PFSK-1 (cell line): ENCODE measurements at regions not wholly inside any gene's neighbourhood (a gene's known extent, or its start where the extent isn't known, plus 50 kb on each side); places are given as distances from the start of the nearest gene placed in this dataset.

ENCODE experiments used
- FOXP2 ChIP-seq: optimal IDR thresholded peaks from 2 replicates; pipeline ENCODE3; 2011; ENCODE audit warnings: borderline replicate concordance, control low read depth, inconsistent platforms; ENCODE audit not compliant: insufficient read depth; ENCODE audit errors: extremely low read length, extremely low read depth
- POLR2AphosphoS5 ChIP-seq: IDR thresholded peaks from 2 replicates; pipeline ENCODE4 v1.6.1; 2012; ENCODE audit warnings: low read depth, mild to moderate bottlenecking, control low read depth, low read length, moderate library complexity
- REST ChIP-seq, 2 experiments: IDR thresholded peaks; 2 replicates each; pipeline versions ENCODE4 v1.6.1 to v1.8.0; 2011 to 2012; ENCODE audit warnings: low read depth in 2 of 2, low read length in 2 of 2, control low read depth in 1 of 2, inconsistent platforms in 1 of 2, mild to moderate bottlenecking in 1 of 2, moderate library complexity in 1 of 2; ENCODE audit not compliant: insufficient read depth in 1 of 2
- SIN3A ChIP-seq: IDR thresholded peaks from 2 replicates; pipeline ENCODE4 v1.6.1; 2012; ENCODE audit warnings: mild to moderate bottlenecking, low read length, moderate library complexity, borderline replicate concordance; ENCODE audit not compliant: insufficient read depth
- TAF1 ChIP-seq: IDR thresholded peaks from 2 replicates; pipeline ENCODE4 v1.6.1; 2012; ENCODE audit warnings: low read length, control low read depth, borderline replicate concordance; ENCODE audit not compliant: insufficient read depth

DNA sequence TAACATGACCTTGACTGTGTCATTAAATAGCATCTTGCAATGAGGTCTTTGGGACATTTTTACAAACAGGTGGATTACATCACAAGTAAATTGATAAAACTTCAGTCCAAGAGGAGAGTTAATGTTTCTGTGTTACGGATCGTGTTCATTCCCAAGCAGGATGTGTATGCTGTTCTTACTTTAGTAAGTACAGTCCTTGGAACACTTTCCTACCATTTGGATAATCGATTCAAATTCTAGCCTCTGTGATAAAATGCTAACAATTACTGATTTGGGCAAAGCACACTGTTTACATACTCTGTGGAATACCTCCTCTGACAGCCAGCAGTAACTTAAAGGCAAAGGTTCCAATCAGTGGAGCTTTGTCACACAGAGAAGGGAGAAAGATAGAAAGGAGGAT, 351.7 kb downstream of the FAT3 start:
- TF ChIP-seq FOXP2 (no peak), REST (IDR thresholded peaks at IDR 0.05; ENCODE audit: insufficient read depth in 1 of 2, low read depth in 2 of 2, low read length in 2 of 2) (no peak), SIN3A (no peak), TAF1 (no peak), POLR2AphosphoS5 (no peak)

DNA sequence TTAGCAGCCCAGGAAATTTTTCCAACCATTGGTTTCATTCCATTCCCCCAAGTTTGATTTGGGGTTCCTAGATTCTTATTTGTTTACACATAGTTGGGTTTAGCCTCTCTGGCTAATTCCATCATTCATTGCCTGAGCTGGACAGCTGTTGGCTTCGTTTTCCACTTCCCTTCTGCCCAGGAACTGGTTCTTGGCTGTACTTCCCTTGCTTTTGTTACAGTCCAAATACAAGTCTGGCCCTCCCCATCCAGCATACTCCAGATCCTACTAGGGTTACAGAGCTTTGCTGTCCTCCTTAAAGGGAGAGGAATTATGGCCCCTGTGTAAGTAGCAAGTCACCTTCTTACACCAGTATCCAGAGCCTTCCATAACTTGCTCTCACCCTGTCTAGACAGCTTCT, 356.3 kb downstream of the FAT3 start:
- no peak for TF ChIP-seq POLR2AphosphoS5
- TF ChIP-seq SIN3A: no peak
- TF ChIP-seq FOXP2: no peak
- TF ChIP-seq TAF1: no peak
- TF ChIP-seq REST (IDR thresholded peaks at IDR 0.05; ENCODE audit: insufficient read depth in 1 of 2, low read depth in 2 of 2, low read length in 2 of 2): no peak

DNA sequence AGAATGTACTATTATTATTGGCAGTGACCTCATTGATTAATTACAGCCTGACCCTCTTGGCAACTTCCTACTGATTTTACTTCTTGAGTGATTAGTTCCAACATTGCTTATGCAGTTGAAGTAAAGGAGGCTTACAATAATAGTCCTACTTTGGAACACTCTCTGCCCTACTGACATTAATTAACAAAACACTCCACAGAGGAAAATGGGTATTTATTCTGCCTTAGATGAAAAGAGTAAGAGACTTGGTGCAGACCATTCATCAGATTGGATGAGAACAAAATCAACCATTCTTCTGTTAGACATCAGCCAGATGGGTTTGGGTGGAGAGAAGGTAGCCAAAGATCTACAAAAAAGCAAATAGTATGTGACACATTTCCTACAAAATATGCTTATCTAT, 363.8 kb downstream of the FAT3 start:
- TF ChIP-seq POLR2AphosphoS5 (no peak), FOXP2 (no peak), REST (IDR thresholded peaks at IDR 0.05; ENCODE audit: insufficient read depth in 1 of 2, low read depth in 2 of 2, low read length in 2 of 2) (no peak), TAF1 (no peak), SIN3A (no peak)

DNA sequence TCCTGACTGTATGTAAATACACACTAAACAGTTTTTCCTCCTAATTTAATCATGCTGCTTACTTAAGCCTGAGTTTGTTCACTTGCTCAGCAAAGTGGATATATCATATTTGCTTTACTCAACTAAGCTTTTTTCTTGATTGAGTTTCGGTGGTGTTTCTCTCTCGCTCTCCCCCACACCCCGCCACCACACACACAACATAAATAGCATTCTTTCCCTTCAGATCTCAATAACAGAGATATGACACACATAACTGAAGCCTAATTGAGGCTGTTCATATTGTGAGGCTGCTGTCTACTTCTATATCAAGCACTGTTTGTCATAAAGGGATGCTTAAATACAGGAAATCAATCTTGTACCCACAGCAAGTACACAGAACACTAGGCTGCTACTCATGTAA, 364.9 kb downstream of the FAT3 start:
- no peak for TF ChIP-seq FOXP2
- TF ChIP-seq REST (IDR thresholded peaks at IDR 0.05; ENCODE audit: insufficient read depth in 1 of 2, low read depth in 2 of 2, low read length in 2 of 2): no peak
- TF ChIP-seq POLR2AphosphoS5: no peak
- TF ChIP-seq TAF1: no peak
- no peak for TF ChIP-seq SIN3A

- TF ChIP-seq REST (IDR thresholded peaks at IDR 0.05; ENCODE audit: insufficient read depth in 1 of 2, low read depth in 2 of 2, low read length in 2 of 2): no peak
- no peak for TF ChIP-seq FOXP2
- no peak for TF ChIP-seq TAF1
Measured at GRCh38 chr11:92591521-92591920, 366.9 kb downstream of the FAT3 start.
